ENCODE measurements at regions not wholly inside any gene's neighbourhood (a gene's known extent, or its start where the extent isn't known, plus 50 kb on each side); places are given as distances from the start of the nearest gene placed in this dataset.

GRCh38 chr10:63901228-63901627 lies 380.0 kb downstream of the REEP3 start:
- Histone ChIP-seq H3K9me3 (ENCODE audit: insufficient read depth, low read length) (no peaks in the 10 kb centered on the region), H3K36me3 (ENCODE audit: insufficient read depth, insufficient read length, low read length) (no peaks in the 10 kb centered on the region), H3K27me3 (ENCODE audit: insufficient read depth, insufficient read length) (no peaks in the 10 kb centered on the region), H3K4me1 (ENCODE audit: insufficient read depth, insufficient read length) (no peaks in the 10 kb centered on the region), H3K9ac (ENCODE audit: insufficient read length, low read depth) (no peak overlapping the region), H3K4me3 (ENCODE audit: insufficient read length, low read depth) (no peak overlapping the region)
- TF ChIP-seq ZNF274 (IDR thresholded peaks at IDR 0.05; ENCODE audit: low read depth, low read length) (no peak), YY1 (IDR thresholded peaks at IDR 0.05; ENCODE audit: insufficient read depth, insufficient read length) (no peak), SUZ12 (IDR thresholded peaks at IDR 0.05; ENCODE audit: extremely low read depth, insufficient read depth, insufficient read length) (no peak)
- no peak for DNase-seq (ENCODE audit: low read depth, low spot score)

GRCh38 chr10:63901881-63902280 lies 380.7 kb downstream of the REEP3 start:
- DNase-seq (ENCODE audit: low read depth, low spot score): no peak

DNA sequence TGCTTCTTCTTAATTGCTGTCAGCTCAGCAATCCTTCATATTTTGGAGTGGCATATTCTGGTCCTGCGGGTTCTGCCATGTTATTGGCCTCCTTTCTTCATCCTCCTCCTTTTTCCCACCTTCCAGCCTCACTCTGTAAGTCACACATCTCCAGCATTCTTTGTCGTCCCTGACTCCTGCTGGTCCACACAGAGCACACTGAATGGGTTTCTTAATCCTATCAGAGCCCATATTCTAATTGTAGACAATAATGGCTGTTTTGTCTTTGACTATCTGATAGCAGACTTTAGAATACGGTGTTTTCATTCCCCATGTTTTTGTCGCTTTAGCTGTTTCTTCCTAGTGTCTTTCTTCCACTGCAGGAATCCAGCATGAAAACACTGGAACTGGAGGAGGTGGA lies 389.6 kb downstream of the REEP3 start:
- no peaks in the 10 kb centered on the region for H3K4me1 ChIP-seq (ENCODE audit: insufficient read depth, insufficient read length)
- no peak overlapping the region for H3K4me3 ChIP-seq (ENCODE audit: insufficient read length, low read depth)
- no peaks in the 10 kb centered on the region for H3K27me3 ChIP-seq (ENCODE audit: insufficient read depth, insufficient read length)
- H3K9ac ChIP-seq (ENCODE audit: insufficient read length, low read depth): no peak overlapping the region
- H3K9me3 ChIP-seq (ENCODE audit: insufficient read depth, low read length): no peaks in the 10 kb centered on the region
- no peaks in the 10 kb centered on the region for H3K36me3 ChIP-seq (ENCODE audit: insufficient read depth, insufficient read length, low read length)
- peak; percentile 15 for DNase-seq (ENCODE audit: low read depth, low spot score)
- TF ChIP-seq ZNF274 (IDR thresholded peaks at IDR 0.05; ENCODE audit: low read depth, low read length) (no peak), SUZ12 (IDR thresholded peaks at IDR 0.05; ENCODE audit: extremely low read depth, insufficient read depth, insufficient read length) (no peak), YY1 (IDR thresholded peaks at IDR 0.05; ENCODE audit: insufficient read depth, insufficient read length) (no peak)

More at GRCh38 chr10:63901881-63902280, 380.7 kb downstream of the REEP3 start:
- Histone ChIP-seq H3K36me3 (ENCODE audit: insufficient read depth, insufficient read length, low read length) (no peaks in the 10 kb centered on the region), H3K9me3 (ENCODE audit: insufficient read depth, low read length) (no peaks in the 10 kb centered on the region), H3K4me3 (ENCODE audit: insufficient read length, low read depth) (no peak overlapping the region), H3K27me3 (ENCODE audit: insufficient read depth, insufficient read length) (no peaks in the 10 kb centered on the region), H3K4me1 (ENCODE audit: insufficient read depth, insufficient read length) (no peaks in the 10 kb centered on the region), H3K9ac (ENCODE audit: insufficient read length, low read depth) (no peak overlapping the region)
- TF ChIP-seq YY1 (IDR thresholded peaks at IDR 0.05; ENCODE audit: insufficient read depth, insufficient read length): no peak
- TF ChIP-seq ZNF274 (IDR thresholded peaks at IDR 0.05; ENCODE audit: low read depth, low read length): no peak
- TF ChIP-seq SUZ12 (IDR thresholded peaks at IDR 0.05; ENCODE audit: extremely low read depth, insufficient read depth, insufficient read length): no peak

DNA sequence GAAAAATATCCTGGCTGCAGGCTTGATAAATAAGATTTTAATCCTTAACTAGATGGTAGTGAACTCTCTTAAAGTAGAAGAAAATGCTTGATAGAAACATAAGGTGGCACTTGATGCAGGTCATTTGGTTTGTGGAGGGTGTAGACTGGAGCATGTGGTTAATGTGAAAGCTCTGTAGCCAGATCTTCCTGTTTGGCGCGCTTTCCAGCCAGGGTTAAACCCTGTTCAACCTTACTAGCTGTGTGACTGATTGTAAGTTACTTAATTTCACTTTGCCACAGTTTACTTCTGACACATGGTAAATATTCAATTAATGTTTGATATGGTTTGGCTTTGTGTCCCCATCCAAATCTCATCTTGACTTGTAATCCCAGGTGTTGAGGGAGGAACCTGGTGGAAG lies 394.0 kb downstream of the REEP3 start:
- no peak for TF ChIP-seq ZNF274 (IDR thresholded peaks at IDR 0.05; ENCODE audit: low read depth, low read length)
- no peak for TF ChIP-seq SUZ12 (IDR thresholded peaks at IDR 0.05; ENCODE audit: extremely low read depth, insufficient read depth, insufficient read length)
- no peak for TF ChIP-seq YY1 (IDR thresholded peaks at IDR 0.05; ENCODE audit: insufficient read depth, insufficient read length)
- Histone ChIP-seq H3K27me3 (ENCODE audit: insufficient read depth, insufficient read length) (no peaks in the 10 kb centered on the region), H3K9ac (ENCODE audit: insufficient read length, low read depth) (no peak overlapping the region), H3K4me1 (ENCODE audit: insufficient read depth, insufficient read length) (no peaks in the 10 kb centered on the region), H3K36me3 (ENCODE audit: insufficient read depth, insufficient read length, low read length) (no peaks in the 10 kb centered on the region), H3K4me3 (ENCODE audit: insufficient read length, low read depth) (no peak overlapping the region), H3K9me3 (ENCODE audit: insufficient read depth, low read length) (no peaks in the 10 kb centered on the region)
- DNase-seq (ENCODE audit: low read depth, low spot score): no peak

DNA sequence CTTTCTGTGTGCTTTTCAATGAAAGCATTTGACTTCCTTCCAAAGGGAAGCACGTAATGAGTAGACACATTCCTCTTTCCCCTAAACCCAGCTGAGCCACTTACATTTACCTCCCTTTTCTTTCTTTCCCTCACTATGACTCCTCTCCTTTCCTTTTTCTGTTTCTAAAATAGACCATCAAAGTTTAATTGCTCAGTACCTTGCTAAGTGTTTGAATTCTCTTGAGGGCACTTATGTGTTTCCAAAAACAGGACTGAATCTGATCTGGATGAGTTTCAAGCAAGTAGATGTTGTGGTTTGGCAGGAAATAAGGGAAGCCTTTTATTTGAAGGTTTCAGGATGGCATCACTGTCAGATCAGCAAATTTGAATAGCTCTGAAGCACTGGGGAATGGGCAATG lies 396.2 kb downstream of the REEP3 start:
- Histone ChIP-seq H3K36me3 (ENCODE audit: insufficient read depth, insufficient read length, low read length) (no peaks in the 10 kb centered on the region), H3K4me3 (ENCODE audit: insufficient read length, low read depth) (no peak overlapping the region), H3K27me3 (ENCODE audit: insufficient read depth, insufficient read length) (no peaks in the 10 kb centered on the region), H3K4me1 (ENCODE audit: insufficient read depth, insufficient read length) (no peaks in the 10 kb centered on the region), H3K9me3 (ENCODE audit: insufficient read depth, low read length) (no peaks in the 10 kb centered on the region), H3K9ac (ENCODE audit: insufficient read length, low read depth) (no peak overlapping the region)
- TF ChIP-seq SUZ12 (IDR thresholded peaks at IDR 0.05; ENCODE audit: extremely low read depth, insufficient read depth, insufficient read length): no peak
- no peak for TF ChIP-seq YY1 (IDR thresholded peaks at IDR 0.05; ENCODE audit: insufficient read depth, insufficient read length)
- TF ChIP-seq ZNF274 (IDR thresholded peaks at IDR 0.05; ENCODE audit: low read depth, low read length): no peak
- no peak for DNase-seq (ENCODE audit: low read depth, low spot score)

DNA sequence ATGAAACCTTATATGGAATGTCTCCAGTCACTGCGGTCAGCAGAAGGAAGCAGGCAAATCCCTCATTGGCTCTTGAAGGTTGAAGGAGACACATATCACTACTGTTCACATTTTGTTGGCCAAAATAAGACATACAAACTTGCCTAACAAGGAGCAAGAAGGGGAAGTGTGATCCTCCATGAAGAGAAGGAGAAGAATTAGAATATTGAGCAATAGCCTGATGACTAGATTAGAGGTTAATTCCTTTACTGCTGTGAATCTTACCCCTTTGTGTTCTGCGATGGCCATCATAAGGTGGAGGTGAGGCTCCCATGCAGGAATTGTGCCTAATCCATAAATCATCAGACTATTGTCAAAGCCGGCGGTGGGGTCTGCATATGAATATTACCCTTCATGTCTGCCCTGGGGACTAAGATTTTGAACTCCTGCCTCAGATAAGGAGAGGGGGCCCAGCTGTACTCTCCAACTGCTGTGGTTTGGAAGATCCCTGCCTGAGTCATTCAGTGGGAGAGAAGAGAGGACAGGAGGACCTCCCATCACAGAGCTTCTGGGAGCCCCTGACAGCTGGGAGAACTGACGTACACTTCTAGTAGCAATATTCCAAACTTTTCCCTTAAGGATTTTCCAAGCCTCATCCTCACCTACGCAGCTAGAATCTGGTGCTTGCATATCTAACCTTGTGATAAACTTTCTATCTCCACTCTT lies 398.5 kb downstream of the REEP3 start:
- H3K9ac ChIP-seq (ENCODE audit: insufficient read length, low read depth): no peak overlapping the region
- TF ChIP-seq YY1 (IDR thresholded peaks at IDR 0.05; ENCODE audit: insufficient read depth, insufficient read length): no peak
- no peak for TF ChIP-seq ZNF274 (IDR thresholded peaks at IDR 0.05; ENCODE audit: low read depth, low read length)
- TF ChIP-seq SUZ12 (IDR thresholded peaks at IDR 0.05; ENCODE audit: extremely low read depth, insufficient read depth, insufficient read length): no peak
- H3K9me3 ChIP-seq (ENCODE audit: insufficient read depth, low read length): no peaks in the 10 kb centered on the region
- H3K4me3 ChIP-seq (ENCODE audit: insufficient read length, low read depth): no peak overlapping the region
- no peaks in the 10 kb centered on the region for H3K4me1 ChIP-seq (ENCODE audit: insufficient read depth, insufficient read length)
- no peaks in the 10 kb centered on the region for H3K27me3 ChIP-seq (ENCODE audit: insufficient read depth, insufficient read length)
- no peak for DNase-seq (ENCODE audit: low read depth, low spot score)
- H3K36me3 ChIP-seq (ENCODE audit: insufficient read depth, insufficient read length, low read length): no peaks in the 10 kb centered on the region

DNA sequence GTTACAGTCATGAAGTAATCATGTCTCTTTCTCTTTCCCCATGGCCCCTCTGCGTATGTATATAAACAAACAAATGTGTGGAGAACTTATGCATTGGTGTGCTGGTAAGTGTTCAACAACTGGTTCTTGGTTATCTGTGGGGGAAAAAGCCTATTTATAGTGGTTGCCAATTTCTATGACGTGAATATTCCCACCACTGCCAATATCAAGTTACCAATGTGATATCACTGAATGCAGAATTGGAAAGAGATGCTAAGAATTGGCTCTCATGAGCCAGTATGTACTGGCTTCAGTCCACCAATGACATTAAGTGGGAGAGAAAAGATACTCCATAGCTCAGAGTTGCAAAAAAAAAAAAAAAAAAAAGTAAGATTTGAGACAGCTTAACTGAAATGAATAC lies 399.7 kb downstream of the REEP3 start:
- H3K27me3 ChIP-seq (ENCODE audit: insufficient read depth, insufficient read length): no peaks in the 10 kb centered on the region
- H3K9ac ChIP-seq (ENCODE audit: insufficient read length, low read depth): no peak overlapping the region
- H3K36me3 ChIP-seq (ENCODE audit: insufficient read depth, insufficient read length, low read length): no peaks in the 10 kb centered on the region
- no peak for DNase-seq (ENCODE audit: low read depth, low spot score)
- no peak overlapping the region for H3K4me3 ChIP-seq (ENCODE audit: insufficient read length, low read depth)
- H3K4me1 ChIP-seq (ENCODE audit: insufficient read depth, insufficient read length): no peaks in the 10 kb centered on the region
- TF ChIP-seq SUZ12 (IDR thresholded peaks at IDR 0.05; ENCODE audit: extremely low read depth, insufficient read depth, insufficient read length) (no peak), YY1 (IDR thresholded peaks at IDR 0.05; ENCODE audit: insufficient read depth, insufficient read length) (no peak), ZNF274 (IDR thresholded peaks at IDR 0.05; ENCODE audit: low read depth, low read length) (no peak)
- no peaks in the 10 kb centered on the region for H3K9me3 ChIP-seq (ENCODE audit: insufficient read depth, low read length)

All from NT2/D1 (cell line).